IPS-NIHi11 (cell line): ENCODE measurements at regions not wholly inside any gene's neighbourhood (a gene's known extent, or its start where the extent isn't known, plus 50 kb on each side); places are given as distances from the start of the nearest gene placed in this dataset.

ENCODE experiments used
- DNase-seq: peaks from one replicate; pipeline ENCODE4 v3.0.0; 2012; ENCODE audit warnings: mixed read lengths, low spot score

GRCh38 chr5:38029397-38030065 lies 189.7 kb upstream of the GDNF start:
- DNase-seq, result peak; percentile 26

GRCh38 chr5:38023799-38024198 lies 184.0 kb upstream of the GDNF start:
- DNase-seq, result no peak

- DNase-seq, result no peak
Observed at GRCh38 chr5:38023371-38023770, 183.5 kb upstream of the GDNF start.

GRCh38 chr5:38022631-38023030 lies 182.8 kb upstream of the GDNF start:
- DNase-seq, result no peak

GRCh38 chr5:38018016-38018415 lies 178.2 kb upstream of the GDNF start:
- no peak for DNase-seq

GRCh38 chr5:38013107-38013506 lies 173.3 kb upstream of the GDNF start:
- no peak for DNase-seq

- no peak for DNase-seq
Observed at GRCh38 chr5:38011668-38012188, 171.9 kb upstream of the GDNF start.

GRCh38 chr5:38009749-38010358 lies 170.0 kb upstream of the GDNF start:
- no peak for DNase-seq

- DNase-seq, result no peak
Observed at GRCh38 chr5:38008198-38008597, 168.4 kb upstream of the GDNF start.

- no peak for DNase-seq
Observed at GRCh38 chr5:37999593-37999992, 159.8 kb upstream of the GDNF start.

GRCh38 chr5:37996918-37997317 lies 157.1 kb upstream of the GDNF start:
- no peak for DNase-seq

- DNase-seq, result no peak
Observed at GRCh38 chr5:37994729-37995128, 154.9 kb upstream of the GDNF start.

- no peak for DNase-seq
Observed at GRCh38 chr5:37991301-37992299, 151.8 kb upstream of the GDNF start.

- no peak for DNase-seq
Observed at GRCh38 chr5:37989884-37990283, 150.0 kb upstream of the GDNF start.

GRCh38 chr5:37988454-37989046 lies 148.7 kb upstream of the GDNF start:
- DNase-seq, result no peak

GRCh38 chr5:37984300-37984699 lies 144.5 kb upstream of the GDNF start:
- DNase-seq, result no peak

GRCh38 chr5:37983463-37983862 lies 143.6 kb upstream of the GDNF start:
- no peak for DNase-seq

- DNase-seq, result no peak
Observed at GRCh38 chr5:37979559-37979958, 139.7 kb upstream of the GDNF start.

- no peak for DNase-seq
Observed at GRCh38 chr5:37975531-37975930, 135.7 kb upstream of the GDNF start.

- DNase-seq, result no peak
Observed at GRCh38 chr5:37971483-37972024, 131.7 kb upstream of the GDNF start.

- DNase-seq, result no peak
Observed at GRCh38 chr5:37966871-37967270, 127.0 kb upstream of the GDNF start.

GRCh38 chr5:37966291-37966690 lies 126.5 kb upstream of the GDNF start:
- no peak for DNase-seq
